ENCODE measurements at regions not wholly inside any gene's neighbourhood (a gene's known extent, or its start where the extent isn't known, plus 50 kb on each side); places are given as distances from the start of the nearest gene placed in this dataset.

DNA sequence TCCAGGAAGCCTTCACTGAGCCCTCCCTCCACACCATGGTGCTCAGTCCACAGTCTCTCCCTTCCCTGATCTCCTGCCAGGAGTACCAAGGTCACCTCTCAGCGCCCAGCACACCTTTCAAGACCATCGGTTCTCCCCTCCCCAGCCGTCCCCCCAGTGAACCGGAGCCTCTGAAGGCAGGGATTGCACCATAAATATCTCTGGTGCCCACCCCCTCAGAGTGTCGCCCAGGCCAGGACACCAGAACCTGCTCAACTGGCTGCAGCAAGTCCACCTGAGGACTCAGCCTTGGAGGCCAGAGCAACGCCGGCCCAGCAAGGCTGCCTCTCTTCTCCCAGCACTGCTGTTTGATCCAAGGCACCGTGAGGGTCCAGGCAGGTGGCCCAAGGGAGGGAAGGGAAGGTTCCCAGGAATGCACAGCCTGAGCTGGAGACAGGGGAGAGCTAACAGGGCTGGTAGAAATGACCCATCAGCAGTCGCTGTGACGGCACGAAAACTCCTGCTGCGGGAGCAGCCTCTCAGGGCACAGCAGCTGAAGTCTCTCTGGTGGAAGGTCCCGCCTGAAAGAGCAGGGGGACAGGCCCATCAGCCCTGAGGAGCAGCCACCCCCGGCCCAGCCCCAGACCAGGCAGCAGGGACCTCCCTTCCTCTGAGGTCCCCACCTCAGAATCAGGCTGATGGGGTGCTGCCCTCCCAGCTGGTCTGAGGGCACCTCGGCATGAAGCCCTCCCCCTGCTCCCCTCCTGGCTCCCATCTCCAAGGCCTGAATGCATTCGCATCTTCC, 80.3 kb downstream of the BUD13 start:
- Histone ChIP-seq H3K27me3 (ENCODE audit: control insufficient read depth, insufficient read depth, low read length) (peaks cover 11% of the 10 kb centered on the region), H3K4me3 (ENCODE audit: low read depth, low read length) (no peak overlapping the region), H3K27ac (ENCODE audit: low read depth, low read length) (no peak overlapping the region), H3K9me3 (ENCODE audit: control insufficient read depth, insufficient read depth, low read length) (no peaks in the 10 kb centered on the region)
- no peak for DNase-seq (ENCODE audit: low read depth, low spot score)
- ChIA-PET CTCF (interaction anchor here (0.8 to 2.7 kb wide), 14 partner anchors 9 to 1917 kb away, joined by 3 to 16 read pairs (median 4); no protein-coding TSS in a partner anchor), POLR2A (no interaction called here)
- TF ChIP-seq, protein P1, sequence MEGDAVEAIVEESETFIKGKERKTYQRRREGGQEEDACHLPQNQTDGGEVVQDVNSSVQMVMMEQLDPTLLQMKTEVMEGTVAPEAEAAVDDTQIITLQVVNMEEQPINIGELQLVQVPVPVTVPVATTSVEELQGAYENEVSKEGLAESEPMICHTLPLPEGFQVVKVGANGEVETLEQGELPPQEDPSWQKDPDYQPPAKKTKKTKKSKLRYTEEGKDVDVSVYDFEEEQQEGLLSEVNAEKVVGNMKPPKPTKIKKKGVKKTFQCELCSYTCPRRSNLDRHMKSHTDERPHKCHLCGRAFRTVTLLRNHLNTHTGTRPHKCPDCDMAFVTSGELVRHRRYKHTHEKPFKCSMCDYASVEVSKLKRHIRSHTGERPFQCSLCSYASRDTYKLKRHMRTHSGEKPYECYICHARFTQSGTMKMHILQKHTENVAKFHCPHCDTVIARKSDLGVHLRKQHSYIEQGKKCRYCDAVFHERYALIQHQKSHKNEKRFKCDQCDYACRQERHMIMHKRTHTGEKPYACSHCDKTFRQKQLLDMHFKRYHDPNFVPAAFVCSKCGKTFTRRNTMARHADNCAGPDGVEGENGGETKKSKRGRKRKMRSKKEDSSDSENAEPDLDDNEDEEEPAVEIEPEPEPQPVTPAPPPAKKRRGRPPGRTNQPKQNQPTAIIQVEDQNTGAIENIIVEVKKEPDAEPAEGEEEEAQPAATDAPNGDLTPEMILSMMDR (IDR thresholded peaks at IDR 0.05; ENCODE audit: low read depth, low read length) = no peak

DNA sequence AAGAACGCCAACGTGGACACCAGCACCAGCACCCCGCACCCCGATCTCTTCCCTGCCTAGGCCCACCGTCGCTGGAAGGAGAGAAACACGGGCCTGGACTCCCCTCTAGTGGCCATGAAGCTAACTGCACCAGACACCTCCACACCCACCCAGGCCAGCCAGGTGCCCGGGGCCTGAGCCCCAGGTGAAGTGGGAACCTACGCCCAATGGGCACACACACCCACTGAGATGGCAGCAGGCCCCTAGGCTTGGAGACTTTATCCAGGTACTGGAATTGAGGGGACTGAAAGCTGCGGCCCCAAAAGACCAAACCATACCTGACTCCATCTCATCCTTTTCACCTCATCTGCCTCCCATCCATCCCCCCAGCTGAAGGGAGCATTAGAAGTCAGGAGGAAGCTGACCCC, 81.0 kb downstream of the BUD13 start:
- ChIA-PET CTCF (interaction anchor here (0.5 to 2.7 kb wide), 22 partner anchors 9 to 1958 kb away, joined by 3 to 16 read pairs (median 4); no protein-coding TSS in a partner anchor), POLR2A (no interaction called here)
- DNase-seq (ENCODE audit: low read depth, low spot score) = no peak
- H3K27ac ChIP-seq (ENCODE audit: low read depth, low read length) = no peak overlapping the region
- no peak overlapping the region for H3K4me3 ChIP-seq (ENCODE audit: low read depth, low read length)
- H3K27me3 ChIP-seq (ENCODE audit: control insufficient read depth, insufficient read depth, low read length) = peaks cover 11% of the 10 kb centered on the region
- TF ChIP-seq, protein P1 (IDR thresholded peaks at IDR 0.05; ENCODE audit: low read depth, low read length) = peak; percentile 87
- H3K9me3 ChIP-seq (ENCODE audit: control insufficient read depth, insufficient read depth, low read length) = no peaks in the 10 kb centered on the region

DNA sequence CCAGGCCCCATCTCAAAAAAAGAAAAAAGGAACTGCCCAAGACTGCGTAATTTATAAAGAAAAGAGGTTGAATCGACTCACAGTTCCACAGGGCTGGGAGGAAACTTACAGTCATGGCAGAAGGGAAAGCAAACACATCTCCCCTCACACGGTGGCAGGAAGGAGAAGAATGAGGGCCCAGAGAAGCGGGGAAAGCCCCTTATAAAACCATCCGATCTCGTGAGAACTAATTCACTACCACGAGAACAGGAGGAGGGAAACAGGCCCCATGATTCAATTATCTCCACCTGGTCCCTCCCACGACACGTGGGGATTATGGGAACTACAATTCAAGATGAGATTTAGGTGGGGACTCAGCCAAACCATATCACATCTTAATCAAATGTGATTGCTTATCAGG, 82.2 kb downstream of the BUD13 start:
- no peak for DNase-seq (ENCODE audit: low read depth, low spot score)
- TF ChIP-seq, protein P1 (IDR thresholded peaks at IDR 0.05; ENCODE audit: low read depth, low read length) = no peak
- Histone ChIP-seq H3K9me3 (ENCODE audit: control insufficient read depth, insufficient read depth, low read length) (no peaks in the 10 kb centered on the region), H3K4me3 (ENCODE audit: low read depth, low read length) (no peak overlapping the region), H3K27me3 (ENCODE audit: control insufficient read depth, insufficient read depth, low read length) (peaks cover 15% of the 10 kb centered on the region), H3K27ac (ENCODE audit: low read depth, low read length) (no peak overlapping the region)
- CTCF ChIA-PET = interaction anchor here (0.6 to 2.7 kb wide), 8 partner anchors 10 to 1952 kb away, joined by 3 to 16 read pairs (median 4); no protein-coding TSS in a partner anchor
- POLR2A ChIA-PET = no interaction called here

DNA sequence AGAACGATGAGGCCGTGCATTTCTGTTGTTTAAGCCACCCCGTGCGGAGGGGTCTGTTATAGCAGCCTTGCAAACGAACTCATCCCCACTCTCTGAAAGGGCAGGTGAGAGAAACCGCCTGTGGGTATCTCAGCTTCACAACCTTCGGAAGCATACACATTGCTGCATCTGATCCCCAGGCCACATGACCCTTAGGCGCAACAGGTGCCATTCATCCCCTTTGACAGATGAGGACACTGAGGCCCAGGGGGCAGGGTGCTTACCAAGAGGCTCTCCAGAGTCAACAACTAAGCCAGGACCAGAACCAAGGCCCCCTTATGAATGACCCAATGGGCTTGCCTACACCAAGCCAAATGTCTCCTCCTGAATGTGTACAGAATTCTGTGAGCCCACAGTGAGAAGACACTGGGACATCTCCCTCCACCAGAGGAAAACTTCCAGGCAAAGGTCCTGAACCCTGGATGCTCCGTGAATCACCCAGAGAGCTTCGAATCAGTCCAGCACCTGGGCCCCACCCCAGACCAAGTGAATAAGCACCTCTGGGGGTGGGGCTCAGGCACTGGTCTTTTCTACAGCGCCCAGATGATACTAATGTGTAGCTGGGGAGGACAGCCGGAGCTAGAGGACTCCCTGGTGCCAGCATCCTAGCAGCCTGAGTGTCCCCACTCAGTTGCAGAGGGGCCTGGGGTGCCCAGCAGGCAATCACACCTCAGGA, 83.2 kb downstream of the BUD13 start:
- TF ChIP-seq, protein P1 (IDR thresholded peaks at IDR 0.05; ENCODE audit: low read depth, low read length) = no peak
- H3K4me3 ChIP-seq (ENCODE audit: low read depth, low read length) = no peak overlapping the region
- no peak for DNase-seq (ENCODE audit: low read depth, low spot score)
- POLR2A ChIA-PET = no interaction called here
- H3K27me3 ChIP-seq (ENCODE audit: control insufficient read depth, insufficient read depth, low read length) = peaks cover 13% of the 10 kb centered on the region
- no peaks in the 10 kb centered on the region for H3K9me3 ChIP-seq (ENCODE audit: control insufficient read depth, insufficient read depth, low read length)
- CTCF ChIA-PET = no interaction called here
- H3K27ac ChIP-seq (ENCODE audit: low read depth, low read length) = no peak overlapping the region

DNA sequence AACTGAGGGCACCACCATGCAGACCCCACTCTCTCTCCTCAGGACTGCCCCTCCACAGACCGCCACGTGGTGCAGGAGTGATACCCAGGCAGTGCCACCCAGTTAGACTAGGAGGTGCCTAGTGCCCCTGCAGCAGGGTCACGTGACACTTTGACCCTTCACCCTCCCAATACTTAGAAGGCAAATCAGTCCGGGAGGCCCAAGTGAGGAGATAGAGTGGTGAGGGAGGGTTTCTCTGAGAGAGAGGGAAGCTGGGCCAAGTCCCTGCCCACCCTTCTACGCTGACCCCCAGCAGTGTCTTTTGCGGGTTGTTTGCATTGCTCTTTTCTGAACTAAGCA, 84.6 kb downstream of the BUD13 start:
- H3K9me3 ChIP-seq (ENCODE audit: control insufficient read depth, insufficient read depth, low read length) = no peaks in the 10 kb centered on the region
- CTCF ChIA-PET = no interaction called here

More for the DNA sequence above, 84.6 kb downstream of the BUD13 start:
- DNase-seq (ENCODE audit: low read depth, low spot score) = no peak
- Histone ChIP-seq H3K4me3 (ENCODE audit: low read depth, low read length) (no peak overlapping the region), H3K27me3 (ENCODE audit: control insufficient read depth, insufficient read depth, low read length) (peaks cover 8% of the 10 kb centered on the region), H3K27ac (ENCODE audit: low read depth, low read length) (no peak overlapping the region)
- POLR2A ChIA-PET = no interaction called here
- TF ChIP-seq, protein P1 (IDR thresholded peaks at IDR 0.05; ENCODE audit: low read depth, low read length) = no peak
